ENCODE measurements at regions not wholly inside any gene's neighbourhood (a gene's known extent, or its start where the extent isn't known, plus 50 kb on each side); places are given as distances from the start of the nearest gene placed in this dataset.
A peak's percentile ranks its signal among the peaks of the same experiment; 100 is the strongest.

- DNase-seq, result peak; percentile 38
Observed at GRCh38 chr10:83165265-83165664, 974.0 kb upstream of the GHITM start.

- peak; percentile 38 for DNase-seq
Observed at GRCh38 chr10:83166344-83166743, 973.0 kb upstream of the GHITM start.

GRCh38 chr10:83167081-83167480, 972.2 kb upstream of the GHITM start:
- no peak for DNase-seq

GRCh38 chr10:83176901-83177300, 962.4 kb upstream of the GHITM start:
- no peak for DNase-seq

GRCh38 chr10:83178526-83178925, 960.8 kb upstream of the GHITM start:
- no peak for DNase-seq

- DNase-seq, result no peak
Observed at GRCh38 chr10:83179371-83179770, 959.9 kb upstream of the GHITM start.

- no peak for DNase-seq
Observed at GRCh38 chr10:83182076-83182475, 957.2 kb upstream of the GHITM start.

GRCh38 chr10:83184641-83185040, 954.7 kb upstream of the GHITM start:
- no peak for DNase-seq

- no peak for DNase-seq
Observed at GRCh38 chr10:83190614-83191013, 948.7 kb upstream of the GHITM start.

GRCh38 chr10:83193026-83193425, 946.3 kb upstream of the GHITM start:
- no peak for DNase-seq

GRCh38 chr10:83195021-83195420, 944.3 kb upstream of the GHITM start:
- DNase-seq, result no peak

GRCh38 chr10:83199374-83199773, 939.9 kb upstream of the GHITM start:
- DNase-seq, result no peak

- no peak for DNase-seq
Observed at GRCh38 chr10:83205861-83206260, 933.4 kb upstream of the GHITM start.

- DNase-seq, result no peak
Observed at GRCh38 chr10:83212632-83213334, 926.5 kb upstream of the GHITM start.

- no peak for DNase-seq
Observed at GRCh38 chr10:83214136-83214535, 925.2 kb upstream of the GHITM start.

GRCh38 chr10:83218205-83218604, 921.1 kb upstream of the GHITM start:
- no peak for DNase-seq

- no peak for DNase-seq
Observed at GRCh38 chr10:83222300-83222699, 917.0 kb upstream of the GHITM start.

- DNase-seq, result no peak
Observed at GRCh38 chr10:83222832-83223742, 916.2 kb upstream of the GHITM start.

- DNase-seq, result no peak
Observed at GRCh38 chr10:83225781-83226180, 913.5 kb upstream of the GHITM start.

- DNase-seq, result no peak
Observed at GRCh38 chr10:83229991-83230390, 909.3 kb upstream of the GHITM start.

GRCh38 chr10:83233691-83234090, 905.6 kb upstream of the GHITM start:
- DNase-seq, result no peak

- no peak for DNase-seq
Observed at GRCh38 chr10:83248106-83248631, 891.1 kb upstream of the GHITM start.

- no peak for DNase-seq
Observed at GRCh38 chr10:83250396-83250795, 888.9 kb upstream of the GHITM start.

- no peak for DNase-seq
Observed at GRCh38 chr10:83252169-83252568, 887.1 kb upstream of the GHITM start.

Data from NCI-H774 (cell line).